Loucy (cell line): ENCODE measurements at regions not wholly inside any gene's neighbourhood (a gene's known extent, or its start where the extent isn't known, plus 50 kb on each side); places are given as distances from the start of the nearest gene placed in this dataset.

Source experiments
- CTCF ChIP-seq: fragments of 200-600 bp; sonication (generic); conservative IDR thresholded peaks from 2 replicates; pipeline ENCODE4 v1.5.1; 2014; ENCODE audit warnings: mild to moderate bottlenecking, antibody characterized with exemption, low read length
- EZH2phosphoT487 ChIP-seq: fragments of 200-600 bp; IDR thresholded peaks from 2 replicates; pipeline ENCODE4 v1.6.1; 2018; ENCODE audit warnings: antibody characterized with exemption, mild to moderate bottlenecking, moderate library complexity, borderline replicate concordance

- TF ChIP-seq CTCF (no peak), EZH2phosphoT487 (no peak)
Observed at GRCh38 chr2:18445433-18446320, 114.8 kb downstream of the RDH14 start.
